SK-N-MC (cell line): ENCODE measurements at regions not wholly inside any gene's neighbourhood (a gene's known extent, or its start where the extent isn't known, plus 50 kb on each side); places are given as distances from the start of the nearest gene placed in this dataset.

ENCODE experiments used
- EZH2 ChIP-seq: fragments of 200-600 bp; sonication (generic); IDR thresholded peaks from one replicate; pipeline ENCODE4 v1.6.1; 2017; ENCODE audit warnings: antibody characterized with exemption
- FOXP2 ChIP-seq: optimal IDR thresholded peaks from 2 replicates; pipeline ENCODE3; 2011; ENCODE audit warnings: mild to moderate bottlenecking, moderate library complexity; ENCODE audit not compliant: insufficient read depth; ENCODE audit errors: extremely low read length, control extremely low read depth
- POLR2AphosphoS5 ChIP-seq: IDR thresholded peaks from 2 replicates; pipeline ENCODE4 v1.6.1; 2012; ENCODE audit warnings: mild to moderate bottlenecking, low read depth, low read length, borderline replicate concordance

DNA sequence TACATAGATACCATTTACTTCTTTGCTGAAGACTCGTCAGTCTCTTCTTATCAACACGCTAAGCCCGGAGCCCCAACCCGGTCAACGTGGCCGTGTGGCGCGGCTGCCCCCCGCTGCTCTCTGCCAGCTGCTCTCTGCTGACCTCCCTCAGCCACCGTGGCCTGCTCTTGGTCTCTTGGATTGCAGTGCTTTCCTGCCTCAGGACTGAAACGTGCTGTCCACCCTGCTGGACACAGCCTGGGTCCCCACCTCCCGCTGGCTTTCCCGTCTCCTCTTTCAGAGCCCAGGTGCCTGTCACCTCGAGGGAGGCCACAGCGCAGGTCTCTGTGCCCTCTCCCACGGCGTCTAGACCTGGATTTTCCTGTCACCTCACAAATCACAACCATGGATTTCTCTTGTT, 388.1 kb upstream of the B3GAT1 start:
- TF ChIP-seq POLR2AphosphoS5 (no peak), EZH2 (no peak), FOXP2 (no peak)
